CD14-positive monocyte (primary cell): ENCODE measurements at regions not wholly inside any gene's neighbourhood (a gene's known extent, or its start where the extent isn't known, plus 50 kb on each side); places are given as distances from the start of the nearest gene placed in this dataset.

ENCODE experiments used
- DNase-seq, 3 donors: peaks; one replicate each; pipeline ENCODE4 v3.0.0-alpha.2; 2011 to 2022
- H2AFZ ChIP-seq: 2 replicates; pipeline ENCODE4 v1.6.0; 2012; ENCODE audit warnings: mild to moderate bottlenecking, low read depth, low read length, inconsistent platforms; ENCODE audit not compliant: insufficient read depth, poor library complexity, severe bottlenecking
- H3K27ac ChIP-seq, 2 donors: 1 replicate in 1 of 2; 2 replicates in 1 of 2; pipeline ENCODE4 v1.5.1; 2012 to 2013; ENCODE audit warnings: low read length in 2 of 2, control low read depth in 1 of 2, inconsistent platforms in 1 of 2, low read depth in 1 of 2, mild to moderate bottlenecking in 1 of 2
- H3K27me3 ChIP-seq, 2 donors: one replicate each; pipeline versions ENCODE4 v1.6.0 to v1.6.1; 2011 to 2013; ENCODE audit warnings: low read length in 2 of 2; ENCODE audit not compliant: control insufficient read depth in 2 of 2, insufficient read depth in 2 of 2
- H3K36me3 ChIP-seq, 2 donors: replicated peaks in 1 of 2; 1 replicate in 1 of 2; 2 replicates in 1 of 2; pipeline versions ENCODE4 v1.5.1 to v1.6.1; 2012 to 2013; ENCODE audit warnings: low read length in 2 of 2, control low read depth in 1 of 2, inconsistent platforms in 1 of 2, mild to moderate bottlenecking in 1 of 2; ENCODE audit not compliant: insufficient read depth in 2 of 2, control insufficient read depth in 1 of 2
- H3K4me1 ChIP-seq, 2 donors: 1 replicate in 1 of 2; 2 replicates in 1 of 2; pipeline versions ENCODE4 v1.5.1 to v1.6.1; 2012 to 2013; ENCODE audit warnings: low read length in 2 of 2, control low read depth in 1 of 2, inconsistent platforms in 1 of 2, mild to moderate bottlenecking in 1 of 2, moderate library complexity in 1 of 2; ENCODE audit not compliant: insufficient read depth in 2 of 2, control insufficient read depth in 1 of 2
- H3K4me2 ChIP-seq: replicated peaks from 2 replicates; pipeline ENCODE3; 2012; ENCODE audit warnings: low read length, moderate library complexity, mild to moderate bottlenecking; ENCODE audit not compliant: poor library complexity, severe bottlenecking; ENCODE audit errors: extremely low read depth
- H3K4me3 ChIP-seq, 3 experiments: fragments of 200-600 bp in 1 of 3; sonication (generic) in 1 of 3; replicated peaks in 1 of 3; 1 replicate in 2 of 3; 2 replicates in 1 of 3; pipeline ENCODE4 v1.5.1; 2011 to 2013; ENCODE audit warnings: low read length in 3 of 3, mild to moderate bottlenecking in 3 of 3, control low read depth in 2 of 3, low read depth in 2 of 3, inconsistent platforms in 1 of 3, moderate library complexity in 1 of 3
- H3K79me2 ChIP-seq: 2 replicates; pipeline ENCODE4 v1.6.0; 2012; ENCODE audit warnings: mild to moderate bottlenecking, control low read depth, inconsistent platforms, low read length, moderate library complexity; ENCODE audit not compliant: insufficient read depth
- H3K9ac ChIP-seq: 2 replicates; pipeline ENCODE4 v1.6.0; 2017; ENCODE audit warnings: low read length, mild to moderate bottlenecking; ENCODE audit not compliant: insufficient read depth, poor library complexity, severe bottlenecking
- H3K9me3 ChIP-seq, 2 donors: replicated peaks in 1 of 2; 1 replicate in 1 of 2; 2 replicates in 1 of 2; pipeline versions ENCODE4 v1.5.1 to v1.6.1; 2012 to 2013; ENCODE audit warnings: low read length in 2 of 2, control low read depth in 1 of 2; ENCODE audit not compliant: control insufficient read depth in 1 of 2, insufficient read depth in 1 of 2
- H4K20me1 ChIP-seq: 2 replicates; pipeline ENCODE4 v1.6.0; 2012; ENCODE audit warnings: mild to moderate bottlenecking, low read length, control low read depth, moderate library complexity; ENCODE audit not compliant: insufficient read depth
- H3K27ac Mint-ChIP-seq, 7 donors: one replicate each; pipeline ENCODE4 v1.8.0; 2020; ENCODE audit warnings: mild to moderate bottlenecking in 7 of 7, mixed read lengths in 7 of 7, moderate library complexity in 6 of 7, inconsistent platforms in 2 of 7
- H3K27me3 Mint-ChIP-seq, 3 donors: one replicate each; pipeline ENCODE4 v1.8.0; 2021 to 2022; ENCODE audit warnings: low read depth in 3 of 3, mild to moderate bottlenecking in 3 of 3, mixed read lengths in 3 of 3, moderate library complexity in 3 of 3, inconsistent platforms in 1 of 3
- H3K36me3 Mint-ChIP-seq, 2 donors: one replicate each; pipeline ENCODE4 v1.8.0; 2020; ENCODE audit warnings: mixed read lengths in 2 of 2, inconsistent platforms in 1 of 2, mild to moderate bottlenecking in 1 of 2
- H3K4me1 Mint-ChIP-seq: one replicate; pipeline ENCODE4 v1.8.0; 2020; ENCODE audit warnings: mild to moderate bottlenecking, mixed read lengths
- H3K4me3 Mint-ChIP-seq, 2 donors: one replicate each; pipeline ENCODE4 v1.8.0; 2020; ENCODE audit warnings: mild to moderate bottlenecking in 2 of 2, mixed read lengths in 2 of 2, moderate library complexity in 1 of 2
- H3K9me3 Mint-ChIP-seq, 7 donors: one replicate each; pipeline ENCODE4 v1.8.0; 2020 to 2022; ENCODE audit warnings: mixed read lengths in 7 of 7, mild to moderate bottlenecking in 6 of 7, moderate library complexity in 6 of 7, inconsistent platforms in 2 of 7
- CTCF ChIP-seq: fragments of 200-600 bp; IDR thresholded peaks from one replicate; pipeline ENCODE4 v1.8.0; 2022; ENCODE audit warnings: antibody characterized with exemption, mild to moderate bottlenecking
- WGBS: methylation state at CpG from one replicate; pipeline ENCODE4 v1.1.5; 2013; ENCODE audit warnings: missing lambda C conversion rate; ENCODE audit not compliant: insufficient coverage; 5-methylcytosine and 5-hydroxymethylcytosine counted together
- intact Hi-C, 2 donors: fragments of 100-400 bp; cut with micrococcal nuclease; formaldehyde crosslinking; loops; one replicate each; pipeline versions ENCODE4 v1.15.0 to v1.15.1; 2023

- Histone ChIP-seq H4K20me1 (no peaks in the 10 kb centered on the region), H3K4me2 (no peak overlapping the region), H3K36me3 (no peaks in the 10 kb centered on the region), H3K9me3 (no peaks in the 10 kb centered on the region), H3K4me3 (no peak overlapping the region), H3K9ac (no peak overlapping the region), H2AFZ (no peak overlapping the region), H3K79me2 (no peaks in the 10 kb centered on the region), H3K27ac (no peak overlapping the region), H3K27me3 (no peaks in the 10 kb centered on the region), H3K4me1 (no peaks in the 10 kb centered on the region)
- Mint-ChIP-seq H3K27me3 (peaks cover 0 to 4% (median 0%) of the 10 kb centered on the region in 3 donors), H3K9me3 (peaks cover 0 to 3% (median 2%) of the 10 kb centered on the region in 7 donors), H3K27ac (no peak overlapping the region), H3K36me3 (no peaks in the 10 kb centered on the region), H3K4me3 (no peak overlapping the region), H3K4me1 (no peaks in the 10 kb centered on the region)
- TF ChIP-seq CTCF, result no peak
- WGBS, result no CpG with 5 or more reads among the region's 7 CpGs
- intact Hi-C loops, result no loop called here
- no peak for DNase-seq
Measured at GRCh38 chr21:38567970-38568360, 69.7 kb upstream of the ERG start.

GRCh38 chr21:38569733-38570132, 71.5 kb upstream of the ERG start:
- Mint-ChIP-seq H3K4me1 (no peaks in the 10 kb centered on the region), H3K36me3 (no peaks in the 10 kb centered on the region), H3K27ac (no peak overlapping the region), H3K9me3 (peaks cover 0 to 3% (median 2%) of the 10 kb centered on the region in 7 donors), H3K4me3 (no peak overlapping the region), H3K27me3 (peaks cover 0 to 2% (median 2%) of the 10 kb centered on the region in 3 donors)
- no peaks in the 10 kb centered on the region for H3K9me3 ChIP-seq
- WGBS, result no CpG with 5 or more reads among the region's 1 CpG
- H4K20me1 ChIP-seq, result no peaks in the 10 kb centered on the region
- no peak overlapping the region for H3K4me2 ChIP-seq
- no peak overlapping the region for H3K9ac ChIP-seq
- H3K4me1 ChIP-seq, result no peaks in the 10 kb centered on the region
- H3K27me3 ChIP-seq, result no peaks in the 10 kb centered on the region
- no peak overlapping the region for H2AFZ ChIP-seq
- DNase-seq, result no peak
- H3K79me2 ChIP-seq, result no peaks in the 10 kb centered on the region
- H3K27ac ChIP-seq, result no peak overlapping the region
- TF ChIP-seq CTCF, result no peak
- intact Hi-C loops, result no loop called here
- no peaks in the 10 kb centered on the region for H3K36me3 ChIP-seq
- no peak overlapping the region for H3K4me3 ChIP-seq
